Hindlimb muscle (tissue), 1 donor: ENCODE measurements at regions not wholly inside any gene's neighbourhood (a gene's known extent, or its start where the extent isn't known, plus 50 kb on each side); places are given as distances from the start of the nearest gene placed in this dataset.

Experiments used
- DNase-seq: peaks from one replicate; pipeline ENCODE4 v3.0.0-alpha.2; 2013

- DNase-seq = no peak
Observed at GRCh38 chrX:43522582-43522981, 133.5 kb upstream of the MAOA start.

DNA sequence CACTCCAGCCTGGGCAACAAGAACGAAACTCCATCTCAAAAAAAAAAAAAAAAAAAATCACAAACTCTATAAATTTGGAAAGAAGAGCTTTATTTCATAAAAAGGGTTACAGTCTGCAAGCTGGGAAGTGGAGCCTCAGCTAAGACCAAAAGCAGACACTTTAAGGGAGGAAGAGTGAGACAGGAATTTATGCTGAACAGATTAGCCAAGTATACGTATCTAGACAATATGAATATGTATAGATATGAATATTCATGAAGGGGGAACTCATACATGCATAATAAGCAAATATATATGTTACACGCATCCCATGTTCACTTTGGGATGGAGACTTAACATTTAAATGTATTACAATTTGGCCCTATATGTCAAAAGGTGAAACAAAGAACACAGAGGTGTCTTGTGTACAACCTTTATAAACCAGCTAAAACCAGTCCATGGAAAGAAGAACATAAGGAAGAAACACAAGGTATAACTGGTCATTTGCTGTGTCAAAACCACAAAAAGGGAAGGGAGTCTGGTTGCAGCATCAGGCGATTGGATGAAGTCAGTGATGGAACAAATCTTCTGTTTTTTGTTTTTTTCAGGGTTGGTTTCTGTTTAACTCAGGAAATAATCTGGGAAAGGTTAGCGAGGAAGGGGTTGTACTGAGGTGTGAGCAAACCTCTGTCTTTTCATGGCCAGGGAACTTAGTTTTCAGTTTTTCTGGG, 130.0 kb upstream of the MAOA start:
- DNase-seq = no peak

GRCh38 chrX:43526878-43527277, 129.2 kb upstream of the MAOA start:
- no peak for DNase-seq

GRCh38 chrX:43527801-43528200, 128.3 kb upstream of the MAOA start:
- no peak for DNase-seq

DNA sequence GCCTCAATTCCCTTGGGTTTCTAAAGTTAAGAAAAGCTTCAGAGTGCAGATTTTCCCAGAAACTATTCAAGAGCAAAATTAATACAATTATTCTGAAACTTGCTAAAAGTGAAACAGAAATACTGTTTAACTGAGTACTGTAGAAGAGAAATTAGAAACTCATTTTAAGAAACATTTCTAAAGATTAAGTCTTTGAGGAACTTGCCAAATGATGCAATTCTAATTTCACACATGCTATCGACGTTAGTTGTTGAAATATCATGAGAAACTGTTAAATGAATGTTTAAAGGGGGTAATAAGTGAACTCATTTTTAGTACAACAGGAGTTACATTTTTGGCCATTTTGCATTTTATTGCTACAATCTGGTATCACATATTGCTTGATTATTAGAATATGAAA, 125.3 kb upstream of the MAOA start:
- DNase-seq = no peak

DNA sequence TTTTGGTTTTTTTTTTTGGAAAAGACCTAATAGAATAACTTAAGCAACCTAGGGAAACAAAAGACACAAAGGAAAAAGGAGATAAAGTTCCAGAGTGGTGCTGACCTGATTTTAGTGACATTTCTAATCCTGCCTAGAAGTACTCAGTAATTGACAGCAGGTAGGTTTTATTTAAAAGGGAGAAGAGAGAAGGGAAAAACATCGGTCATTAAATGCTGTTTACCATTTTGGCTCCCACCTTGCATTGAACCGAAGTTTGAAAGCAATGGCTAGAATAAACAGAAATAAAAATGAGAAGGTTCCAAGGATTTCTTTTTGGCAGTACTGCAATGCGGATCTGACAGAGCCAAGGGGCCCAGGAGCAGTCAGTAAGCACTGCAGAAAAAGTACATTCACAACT, 115.8 kb upstream of the MAOA start:
- DNase-seq = no peak

DNA sequence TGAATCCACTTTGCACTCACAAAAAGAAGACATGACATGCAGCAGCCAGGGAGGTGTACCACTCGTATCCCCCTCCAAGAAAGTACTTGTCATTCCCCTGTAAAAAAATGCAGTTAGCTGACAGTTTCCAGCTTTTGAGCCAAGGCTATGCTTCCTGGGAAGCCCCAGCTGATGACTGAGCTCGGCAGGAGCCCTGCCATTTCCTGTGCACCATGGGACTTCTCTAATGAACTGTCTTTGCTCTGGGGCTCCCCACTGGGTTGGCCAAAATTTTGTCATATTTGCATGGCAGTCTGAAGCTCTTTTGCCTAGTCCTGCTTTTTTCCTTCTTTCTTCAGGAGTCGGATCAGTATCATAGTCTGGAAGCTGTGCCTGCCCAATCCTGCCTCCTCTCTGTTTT, 104.5 kb upstream of the MAOA start:
- DNase-seq = peak; percentile 19

- no peak for DNase-seq
Observed at GRCh38 chrX:43552156-43552555, 103.9 kb upstream of the MAOA start.

DNA sequence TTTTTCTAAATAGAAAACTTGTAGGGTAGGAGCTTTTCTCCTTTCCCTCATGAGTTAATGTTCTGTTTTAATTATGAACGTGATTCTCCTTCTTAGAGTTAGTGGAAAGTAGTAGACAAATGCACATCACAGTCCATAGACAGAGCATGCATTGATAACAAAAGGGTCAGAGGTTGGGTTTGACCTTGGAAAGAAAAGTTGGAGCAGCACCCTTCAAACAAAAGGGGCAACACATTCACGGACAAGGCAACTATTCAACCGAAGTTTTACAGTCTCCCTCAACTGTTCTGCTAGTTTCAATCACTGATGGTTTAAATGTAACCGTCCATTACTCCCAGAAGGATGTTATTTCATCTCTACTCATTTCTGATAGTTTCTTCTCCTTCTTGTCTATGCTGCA, 103.4 kb upstream of the MAOA start:
- DNase-seq = no peak

DNA sequence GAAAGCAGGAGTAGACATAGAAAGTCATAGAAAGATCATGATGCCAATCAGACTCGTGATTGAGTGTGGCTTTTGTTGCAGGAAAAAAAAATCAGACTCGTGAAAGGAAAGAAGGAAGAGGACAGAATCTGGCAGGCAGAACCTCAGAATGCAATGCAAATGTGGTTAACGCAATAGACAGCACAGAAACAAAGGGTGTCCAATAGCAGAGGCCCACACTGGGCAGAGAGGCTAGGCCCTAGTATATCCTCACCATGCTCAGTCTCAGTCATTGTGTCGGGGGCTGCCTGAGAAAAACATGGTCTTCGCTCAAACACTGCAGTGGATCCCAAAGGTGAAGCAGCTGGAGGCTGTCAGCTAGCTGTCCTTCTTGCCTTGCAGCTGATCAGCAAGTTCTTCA, 102.8 kb upstream of the MAOA start:
- DNase-seq = no peak

GRCh38 chrX:43556207-43556606, 99.9 kb upstream of the MAOA start:
- no peak for DNase-seq

DNA sequence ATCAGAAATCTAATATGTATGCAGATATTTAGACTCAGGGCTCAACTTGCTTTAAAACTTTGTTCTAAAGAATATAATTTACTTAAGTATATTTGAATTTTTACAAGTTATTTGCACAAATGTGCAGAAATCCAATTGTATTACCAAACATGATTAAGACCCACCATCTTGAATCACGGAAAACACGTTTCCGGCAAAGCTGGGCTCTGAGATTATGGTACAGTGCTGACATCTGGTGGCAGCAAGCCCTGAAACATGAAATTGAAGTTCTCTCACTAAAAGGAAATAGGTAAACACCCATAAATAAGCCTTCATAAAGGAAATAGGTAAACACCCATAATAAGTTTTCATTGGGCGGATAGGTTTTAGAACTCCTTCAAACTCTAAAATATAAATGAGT, 98.3 kb upstream of the MAOA start:
- peak; percentile 38 for DNase-seq

DNA sequence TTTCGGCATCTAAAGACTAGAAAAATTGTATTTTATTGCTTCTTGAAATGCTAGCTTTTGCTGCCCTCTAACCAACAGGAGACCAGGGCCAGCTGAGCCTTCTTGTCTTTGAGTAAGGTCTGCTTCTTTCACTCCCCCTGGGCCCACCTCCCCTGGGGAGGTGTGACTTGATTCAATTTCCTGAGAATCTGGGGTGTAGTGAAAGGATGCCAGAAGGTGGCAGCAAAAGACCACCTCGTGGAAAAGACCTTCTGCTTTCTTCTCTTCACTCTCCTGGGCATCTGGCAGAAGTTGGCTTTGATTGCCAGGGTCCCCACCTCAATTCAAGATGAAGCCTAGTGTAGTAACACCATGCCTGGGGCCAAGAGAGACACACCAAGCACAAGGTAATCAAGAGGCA, 96.5 kb upstream of the MAOA start:
- DNase-seq = no peak

DNA sequence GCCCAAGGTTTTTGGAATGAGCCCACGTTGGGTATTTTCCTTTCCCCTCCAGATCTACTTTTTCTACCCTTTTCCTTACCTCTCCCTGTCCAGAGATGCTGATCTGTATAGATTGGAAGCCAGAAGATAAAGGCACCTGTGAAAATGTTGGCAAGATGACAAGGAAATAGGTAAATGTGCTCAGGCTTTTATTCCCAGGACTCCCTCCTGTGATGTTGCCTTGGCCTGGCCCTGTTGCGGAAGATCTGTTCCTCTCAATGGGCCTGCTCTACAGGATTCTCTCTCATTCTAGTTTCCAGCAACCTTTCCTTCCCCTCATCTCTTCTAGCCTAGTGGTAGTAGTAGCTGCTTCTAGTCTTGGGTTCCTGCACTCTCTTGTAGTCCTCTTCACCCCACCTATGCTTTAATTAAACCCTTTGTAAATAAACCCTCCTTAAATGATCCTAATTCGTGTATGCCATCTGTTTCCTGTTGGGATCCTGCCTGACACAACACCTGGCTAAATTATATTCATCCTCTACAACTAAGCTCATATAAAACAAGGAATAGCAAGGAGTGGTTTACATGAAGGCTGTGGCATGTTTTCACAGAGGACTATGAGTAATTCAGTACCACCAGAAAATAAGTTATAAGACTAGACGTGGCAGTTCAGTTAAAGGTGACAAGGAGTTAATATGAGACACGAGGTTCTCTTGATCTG, 95.7 kb upstream of the MAOA start:
- DNase-seq = no peak

DNA sequence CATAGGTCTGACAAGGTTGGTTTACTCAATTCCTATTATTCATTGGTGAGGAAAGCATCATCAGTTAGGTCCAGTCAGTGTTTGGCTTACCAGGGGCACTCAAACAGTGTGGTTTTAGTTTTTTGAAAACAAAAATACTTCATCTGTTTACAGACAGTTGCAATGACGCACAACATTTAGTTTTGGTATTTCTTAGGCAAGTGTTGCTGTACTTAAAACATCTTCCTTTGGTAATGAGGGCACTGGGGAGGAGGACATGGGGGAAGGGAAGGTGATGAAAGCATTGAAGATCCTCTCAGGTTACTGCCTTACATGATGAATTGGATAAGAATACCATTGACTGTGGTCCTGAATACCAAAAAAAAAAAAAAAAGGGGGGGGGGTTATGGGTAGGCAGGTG, 93.7 kb upstream of the MAOA start:
- DNase-seq = no peak

DNA sequence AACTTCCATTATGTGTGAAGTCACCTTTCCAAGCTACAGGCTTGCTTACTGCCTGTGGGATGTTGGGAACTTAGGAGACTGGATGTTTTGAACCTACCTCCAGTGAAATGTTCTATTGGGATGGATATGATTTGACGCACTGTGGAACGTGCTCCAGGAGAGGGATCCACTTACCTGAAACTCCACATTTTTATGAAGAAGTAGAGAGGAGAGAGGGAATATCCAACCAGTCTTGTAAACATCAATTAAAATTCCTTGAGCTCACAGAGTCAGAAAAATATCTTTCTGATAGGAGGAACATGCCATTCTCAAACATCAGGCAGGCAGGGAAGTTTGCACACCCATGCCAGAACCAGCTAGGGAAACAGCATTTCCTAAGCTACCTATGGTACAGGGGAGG, 91.1 kb upstream of the MAOA start:
- DNase-seq = no peak

DNA sequence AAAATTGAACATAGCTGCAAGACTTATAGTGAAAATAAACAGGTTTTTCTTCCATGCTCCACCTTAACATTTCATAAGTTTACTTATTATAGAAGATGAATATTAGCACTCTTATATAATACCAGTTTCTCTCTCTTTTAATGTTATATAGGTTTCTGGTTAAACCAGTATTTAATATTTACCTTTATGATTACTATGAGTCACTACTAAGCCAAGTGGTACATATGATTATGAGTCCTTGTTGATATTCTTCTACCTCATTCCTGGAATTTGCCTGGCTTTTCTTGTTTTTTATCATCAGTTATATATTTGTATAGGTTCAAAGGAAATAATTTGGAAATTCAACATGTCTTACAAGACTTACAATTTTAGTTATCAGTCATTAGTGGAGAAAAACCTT, 89.9 kb upstream of the MAOA start:
- no peak for DNase-seq

DNA sequence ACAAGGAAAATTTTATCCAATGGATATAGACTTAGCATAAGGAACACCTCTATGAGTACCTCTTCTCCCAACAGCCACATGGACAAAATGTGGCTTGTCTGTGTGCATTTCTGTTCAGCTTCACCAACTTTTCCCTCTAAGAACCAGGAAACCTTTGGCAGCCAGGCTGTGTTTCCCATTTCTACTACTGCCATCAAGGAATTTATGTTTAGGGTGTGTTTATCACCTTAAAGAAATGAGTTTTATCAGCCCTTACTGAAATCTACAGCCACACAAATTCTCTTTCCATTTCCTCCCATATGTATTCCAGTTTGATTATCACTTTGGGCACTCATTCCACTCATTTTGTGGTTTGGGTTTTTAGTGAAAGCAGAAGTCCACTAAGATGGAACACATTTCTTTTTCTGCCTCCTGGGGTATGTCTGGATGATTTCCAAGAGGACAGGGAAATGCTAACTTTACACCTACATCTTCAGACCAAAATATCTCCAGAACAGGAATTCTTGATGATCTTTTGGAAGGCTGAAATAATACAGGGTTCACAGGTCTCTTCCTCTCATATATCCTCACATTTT, 82.6 kb upstream of the MAOA start:
- DNase-seq = no peak

DNA sequence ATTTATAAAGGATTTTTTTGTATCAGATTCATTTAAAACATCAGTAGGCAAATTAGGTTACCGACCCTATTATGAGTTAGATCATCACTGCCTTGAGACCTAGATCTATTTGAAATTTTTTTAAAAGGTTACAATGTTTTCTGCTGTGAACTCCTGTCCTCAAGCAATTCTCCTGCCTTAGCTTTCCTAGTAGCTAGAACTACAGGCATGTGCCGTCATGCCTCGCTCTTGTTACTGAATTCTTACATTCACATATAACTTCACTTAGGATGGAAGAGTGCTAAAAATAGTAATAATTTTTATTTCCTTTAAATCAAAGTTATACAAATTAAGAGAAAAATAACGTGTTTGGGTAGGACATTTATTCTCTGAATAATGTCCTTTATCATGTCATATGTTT, 75.5 kb upstream of the MAOA start:
- DNase-seq = no peak

DNA sequence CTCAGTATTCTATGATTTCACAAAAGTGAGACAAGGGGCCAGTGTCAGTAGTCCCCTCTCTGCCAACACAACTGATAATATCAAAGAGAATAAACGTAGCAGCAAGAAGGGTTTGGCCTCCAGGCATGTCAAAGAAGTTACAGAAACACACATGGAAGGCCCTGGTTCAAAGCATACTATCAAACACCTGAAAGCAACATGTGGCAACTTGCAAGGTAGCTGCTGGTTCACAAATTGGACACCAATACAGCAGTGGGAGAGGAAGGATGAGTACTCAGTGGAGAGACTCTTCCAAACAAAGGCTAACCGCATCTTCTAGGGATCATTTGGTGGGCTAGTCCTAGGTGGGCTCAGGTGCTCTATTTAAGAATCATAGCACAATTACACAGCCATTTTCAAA, 74.9 kb upstream of the MAOA start:
- no peak for DNase-seq

GRCh38 chrX:43581888-43582539, 74.1 kb upstream of the MAOA start:
- no peak for DNase-seq

DNA sequence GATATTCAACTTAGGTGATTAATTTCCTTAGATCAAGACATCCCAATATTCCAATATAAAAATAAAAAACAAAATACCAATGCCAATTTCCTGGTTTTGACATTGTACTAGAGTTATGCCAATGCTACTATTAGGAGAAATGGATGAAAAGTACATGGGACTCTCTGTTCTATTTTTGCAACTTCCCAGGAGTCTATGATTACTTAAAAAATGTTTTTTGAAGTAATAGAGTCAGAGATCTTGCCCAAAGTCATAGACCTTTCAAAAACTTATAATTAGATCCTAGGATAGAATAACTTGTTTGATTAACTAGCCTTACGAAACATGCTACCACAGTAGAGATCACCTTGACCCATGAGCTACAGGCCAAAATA, 73.6 kb upstream of the MAOA start:
- DNase-seq = no peak

DNA sequence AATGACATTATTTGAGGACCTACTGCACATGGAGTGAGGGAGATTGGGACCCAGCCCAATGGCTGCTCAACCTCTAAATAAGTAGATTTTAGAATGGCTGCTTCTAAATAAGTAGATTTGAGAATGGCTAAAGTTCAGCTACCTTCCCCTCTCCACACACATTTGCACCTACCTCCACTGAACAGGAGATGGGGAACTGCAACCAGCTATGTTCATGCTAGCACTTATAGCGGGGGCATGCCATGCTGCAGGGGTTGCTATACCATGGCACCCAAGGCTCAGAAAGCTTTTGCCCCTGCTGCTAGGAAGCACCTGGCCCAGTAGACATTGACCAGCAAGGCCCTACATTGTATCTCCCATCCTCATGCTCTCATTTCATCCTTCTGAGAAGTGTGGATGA, 70.2 kb upstream of the MAOA start:
- DNase-seq = no peak

GRCh38 chrX:43586830-43587229, 69.3 kb upstream of the MAOA start:
- DNase-seq = no peak
